Mesenchymal stem cell (in vitro differentiated cells and primary cell): ENCODE measurements at regions not wholly inside any gene's neighbourhood (a gene's known extent, or its start where the extent isn't known, plus 50 kb on each side); places are given as distances from the start of the nearest gene placed in this dataset.
"Not testable (repeated sequence)": the region's sequence is repeated elsewhere in the genome, so short reads cannot be mapped to it uniquely, and the experiment has no call there.

Experiments used
- DNase-seq: peaks from one replicate; pipeline ENCODE4 v3.0.0-alpha.2; 2013
- H2AFZ ChIP-seq: one replicate; pipeline ENCODE4 v1.6.1; 2013; ENCODE audit warnings: low read depth, mild to moderate bottlenecking, control low read depth, inconsistent platforms, low read length, moderate library complexity
- H2AK5ac ChIP-seq: 2 replicates; pipeline ENCODE4 v1.6.1; 2013; ENCODE audit warnings: low read length, moderate library complexity, mild to moderate bottlenecking, inconsistent platforms; ENCODE audit not compliant: severe bottlenecking
- H2BK120ac ChIP-seq: one replicate; pipeline ENCODE4 v1.6.1; 2013; ENCODE audit warnings: low read depth, mild to moderate bottlenecking, inconsistent platforms, low read length, moderate library complexity
- H2BK12ac ChIP-seq, 2 experiments: one replicate each; pipeline ENCODE4 v1.6.1; 2013; ENCODE audit warnings: inconsistent platforms in 2 of 2, low read length in 2 of 2, mild to moderate bottlenecking in 2 of 2, moderate library complexity in 2 of 2, control low read depth in 1 of 2
- H2BK15ac ChIP-seq: one replicate; pipeline ENCODE4 v1.6.1; 2013; ENCODE audit warnings: mild to moderate bottlenecking, low read depth, inconsistent platforms; ENCODE audit not compliant: poor library complexity, severe bottlenecking
- H2BK5ac ChIP-seq: 2 replicates; pipeline ENCODE4 v1.6.1; 2013; ENCODE audit warnings: low read depth, mild to moderate bottlenecking, low read length, control low read depth, inconsistent platforms; ENCODE audit not compliant: poor library complexity, severe bottlenecking
- H3K14ac ChIP-seq, 2 experiments: one replicate each; pipeline ENCODE4 v1.6.1; 2013; ENCODE audit warnings: inconsistent platforms in 2 of 2, low read length in 2 of 2, control low read depth in 1 of 2, mild to moderate bottlenecking in 1 of 2, moderate library complexity in 1 of 2
- H3K18ac ChIP-seq, 2 experiments: one replicate each; pipeline ENCODE4 v1.6.1; 2013; ENCODE audit warnings: inconsistent platforms in 2 of 2, low read length in 2 of 2, control low read depth in 1 of 2, low read depth in 1 of 2, mild to moderate bottlenecking in 1 of 2
- H3K23ac ChIP-seq, 2 experiments: one replicate each; pipeline ENCODE4 v1.6.1; 2013; ENCODE audit warnings: inconsistent platforms in 2 of 2, low read length in 2 of 2, mild to moderate bottlenecking in 2 of 2, moderate library complexity in 2 of 2, control low read depth in 1 of 2
- H3K27ac ChIP-seq: 2 replicates; pipeline ENCODE4 v1.5.1; 2013; ENCODE audit warnings: mild to moderate bottlenecking, moderate library complexity, low read length, control low read depth, inconsistent platforms; ENCODE audit not compliant: poor library complexity, severe bottlenecking
- H3K27me3 ChIP-seq, 2 experiments: 2 replicates each; pipeline versions ENCODE4 v1.6.1 to v1.7.0; 2013; ENCODE audit warnings: low read length in 2 of 2, mild to moderate bottlenecking in 2 of 2, moderate library complexity in 2 of 2, control low read depth in 1 of 2, inconsistent platforms in 1 of 2; ENCODE audit not compliant: control insufficient read depth in 1 of 2, insufficient read depth in 1 of 2
- H3K36me3 ChIP-seq, 2 experiments: 2 replicates each; pipeline versions ENCODE4 v1.6.1 to v1.7.0; 2013; ENCODE audit warnings: low read length in 2 of 2, control low read depth in 1 of 2, inconsistent platforms in 1 of 2, low read depth in 1 of 2, mild to moderate bottlenecking in 1 of 2; ENCODE audit not compliant: insufficient read depth in 2 of 2, control insufficient read depth in 1 of 2
- H3K4ac ChIP-seq, 2 experiments: one replicate each; pipeline ENCODE4 v1.6.1; 2013; ENCODE audit warnings: inconsistent platforms in 2 of 2, low read length in 2 of 2, mild to moderate bottlenecking in 2 of 2, moderate library complexity in 2 of 2, control low read depth in 1 of 2, low read depth in 1 of 2
- H3K4me1 ChIP-seq: 2 replicates; pipeline ENCODE4 v1.6.1; 2013; ENCODE audit warnings: low read depth, low read length, control low read depth; ENCODE audit not compliant: control insufficient read depth, insufficient read depth
- H3K4me2 ChIP-seq: 2 replicates; pipeline ENCODE4 v1.6.1; 2013; ENCODE audit warnings: low read length, mild to moderate bottlenecking, inconsistent platforms; ENCODE audit not compliant: poor library complexity, severe bottlenecking
- H3K4me3 ChIP-seq, 2 experiments: 2 replicates each; pipeline versions ENCODE4 v1.5.1 to v1.7.0; 2013; ENCODE audit warnings: low read length in 2 of 2, mild to moderate bottlenecking in 2 of 2, control low read depth in 1 of 2, low read depth in 1 of 2; ENCODE audit not compliant: insufficient read depth in 1 of 2
- H3K79me1 ChIP-seq: replicated peaks from 2 replicates; pipeline ENCODE4 v1.6.1; 2013; ENCODE audit warnings: mild to moderate bottlenecking, control low read depth, low read length, inconsistent platforms; ENCODE audit not compliant: poor library complexity, severe bottlenecking
- H3K9ac ChIP-seq: 2 replicates; pipeline ENCODE4 v1.7.0; 2013; ENCODE audit warnings: mild to moderate bottlenecking, low read length, moderate library complexity
- H3K9me3 ChIP-seq: 2 replicates; pipeline ENCODE4 v1.7.0; 2013; ENCODE audit warnings: mild to moderate bottlenecking, low read length; ENCODE audit not compliant: control insufficient read depth
- H4K8ac ChIP-seq: one replicate; pipeline ENCODE4 v1.6.1; 2013; ENCODE audit warnings: inconsistent platforms, mild to moderate bottlenecking, low read length, moderate library complexity
- H4K91ac ChIP-seq: one replicate; pipeline ENCODE4 v1.6.1; 2013; ENCODE audit warnings: mild to moderate bottlenecking, low read length, inconsistent platforms
- WGBS: methylation state at CpG from one replicate; pipeline ENCODE4 v1.1.7; 2013; ENCODE audit warnings: mixed read lengths; 5-methylcytosine and 5-hydroxymethylcytosine counted together

DNA sequence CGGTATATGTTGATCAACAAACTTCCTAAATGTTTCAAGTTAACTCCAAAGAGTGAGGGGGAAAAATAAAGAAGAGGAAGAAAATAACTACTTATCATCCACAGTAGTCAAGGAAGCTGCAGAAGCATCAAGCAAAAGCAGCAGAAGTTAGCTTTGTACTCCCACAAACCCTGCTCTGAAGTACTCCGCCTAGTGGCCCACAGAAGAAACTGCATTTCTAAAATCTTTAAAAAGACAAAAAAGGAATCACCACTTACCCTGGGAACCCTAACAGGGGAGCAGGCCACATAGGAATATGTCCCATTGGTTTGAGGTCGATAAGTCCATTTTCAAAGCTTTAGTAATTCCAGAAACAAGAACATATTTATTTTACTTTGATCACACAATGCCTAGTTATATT, 2948.3 kb upstream of the OR11H1 start:
- H2AFZ ChIP-seq, H3K27me3 ChIP-seq: not testable (repeated sequence)
- no CpG with 5 or more reads among the region's 3 CpGs for WGBS

GRCh38 chr22:12584457-12584856, 2943.5 kb upstream of the OR11H1 start:
- not testable (repeated sequence) for H2BK12ac ChIP-seq, H3K4me1 ChIP-seq, H2BK15ac ChIP-seq, H3K27ac ChIP-seq, H2AFZ ChIP-seq, H3K36me3 ChIP-seq, H2BK120ac ChIP-seq, H4K8ac ChIP-seq, H3K4me2 ChIP-seq, H3K27me3 ChIP-seq, H3K9me3 ChIP-seq, H3K18ac ChIP-seq, H3K79me1 ChIP-seq, DNase-seq, H3K4ac ChIP-seq, H3K9ac ChIP-seq, H4K91ac ChIP-seq, H2AK5ac ChIP-seq, H3K14ac ChIP-seq, H2BK5ac ChIP-seq, H3K23ac ChIP-seq, H3K4me3 ChIP-seq
- WGBS, result 60% methylated on average over 14 of the region's 17 CpGs

More for the DNA sequence above, 2948.3 kb upstream of the OR11H1 start:
- not testable (repeated sequence) for H3K9me3 ChIP-seq, H3K23ac ChIP-seq, H3K79me1 ChIP-seq, H4K91ac ChIP-seq, H3K4me1 ChIP-seq, H2AK5ac ChIP-seq, H3K27ac ChIP-seq, H3K4me2 ChIP-seq, H3K36me3 ChIP-seq, H2BK120ac ChIP-seq, H3K9ac ChIP-seq, H3K14ac ChIP-seq, H3K18ac ChIP-seq, H3K4me3 ChIP-seq, H3K4ac ChIP-seq, H2BK5ac ChIP-seq, H4K8ac ChIP-seq, H2BK12ac ChIP-seq, DNase-seq, H2BK15ac ChIP-seq

GRCh38 chr22:12584874-12585273, 2943.1 kb upstream of the OR11H1 start:
- H3K4me1 ChIP-seq, DNase-seq, H3K23ac ChIP-seq, H3K36me3 ChIP-seq, H3K79me1 ChIP-seq, H4K91ac ChIP-seq, H2BK15ac ChIP-seq, H3K4ac ChIP-seq, H3K4me2 ChIP-seq, H3K14ac ChIP-seq, H2AK5ac ChIP-seq, H2AFZ ChIP-seq, H3K18ac ChIP-seq, H2BK120ac ChIP-seq, H3K9ac ChIP-seq, H3K4me3 ChIP-seq, H3K27ac ChIP-seq, H2BK12ac ChIP-seq, H3K9me3 ChIP-seq, H4K8ac ChIP-seq, H2BK5ac ChIP-seq, H3K27me3 ChIP-seq: not testable (repeated sequence)
- WGBS, result no CpG with 5 or more reads among the region's 5 CpGs

- not testable (repeated sequence) for H3K79me1 ChIP-seq, H3K18ac ChIP-seq, H3K4me3 ChIP-seq, H4K8ac ChIP-seq, H2AFZ ChIP-seq, H2BK15ac ChIP-seq, H3K9ac ChIP-seq, H2BK12ac ChIP-seq, DNase-seq, H3K14ac ChIP-seq, H2BK5ac ChIP-seq, H4K91ac ChIP-seq, H3K4ac ChIP-seq, H3K27ac ChIP-seq, H3K36me3 ChIP-seq, H3K23ac ChIP-seq, H3K4me1 ChIP-seq, H2BK120ac ChIP-seq, H3K27me3 ChIP-seq, H3K4me2 ChIP-seq, H2AK5ac ChIP-seq
- 83% methylated on average over 12 of the region's 13 CpGs for WGBS
- H3K9me3 ChIP-seq, result peaks cover 20% of the 10 kb centered on the region
Observed at GRCh38 chr22:12595724-12596123, 2932.3 kb upstream of the OR11H1 start.
